ENCODE measurements at regions not wholly inside any gene's neighbourhood (a gene's known extent, or its start where the extent isn't known, plus 50 kb on each side); places are given as distances from the start of the nearest gene placed in this dataset.
"Not testable (repeated sequence)": the region's sequence is repeated elsewhere in the genome, so short reads cannot be mapped to it uniquely, and the experiment has no call there.

DNA sequence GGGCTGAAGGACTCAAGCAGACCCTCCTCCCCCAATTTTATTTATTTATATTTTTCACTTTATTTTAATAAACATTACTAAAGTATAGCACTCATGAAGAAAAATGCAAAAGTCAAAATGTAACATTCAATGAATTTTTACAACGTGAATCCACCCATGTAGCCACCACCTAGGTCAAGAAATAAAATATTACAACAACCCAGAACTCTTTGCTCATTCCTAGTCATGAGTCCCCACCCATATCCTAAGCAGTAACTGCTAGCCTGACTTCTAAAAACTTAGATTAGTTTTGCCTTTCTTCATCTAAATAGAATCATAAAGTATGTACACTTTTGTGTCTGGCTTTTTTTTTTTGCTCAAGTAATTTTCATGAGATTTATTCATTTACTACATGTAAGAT is 86.9 kb upstream of the CRY1 start:
- Histone ChIP-seq H3K36me3 (ENCODE audit: control insufficient read depth, insufficient read depth, low read length) (no peaks in the 10 kb centered on the region), H3K9me3 (ENCODE audit: control insufficient read depth, low read length) (no peaks in the 10 kb centered on the region), H3K9ac (ENCODE audit: low read length) (no peak overlapping the region), H3K4me3 (ENCODE audit: low read length) (no peak overlapping the region), H3K4me1 (ENCODE audit: control insufficient read depth, insufficient read depth, low read length) (no peaks in the 10 kb centered on the region), H3K27me3 (ENCODE audit: control insufficient read depth, insufficient read depth, low read length) (no peaks in the 10 kb centered on the region)

DNA sequence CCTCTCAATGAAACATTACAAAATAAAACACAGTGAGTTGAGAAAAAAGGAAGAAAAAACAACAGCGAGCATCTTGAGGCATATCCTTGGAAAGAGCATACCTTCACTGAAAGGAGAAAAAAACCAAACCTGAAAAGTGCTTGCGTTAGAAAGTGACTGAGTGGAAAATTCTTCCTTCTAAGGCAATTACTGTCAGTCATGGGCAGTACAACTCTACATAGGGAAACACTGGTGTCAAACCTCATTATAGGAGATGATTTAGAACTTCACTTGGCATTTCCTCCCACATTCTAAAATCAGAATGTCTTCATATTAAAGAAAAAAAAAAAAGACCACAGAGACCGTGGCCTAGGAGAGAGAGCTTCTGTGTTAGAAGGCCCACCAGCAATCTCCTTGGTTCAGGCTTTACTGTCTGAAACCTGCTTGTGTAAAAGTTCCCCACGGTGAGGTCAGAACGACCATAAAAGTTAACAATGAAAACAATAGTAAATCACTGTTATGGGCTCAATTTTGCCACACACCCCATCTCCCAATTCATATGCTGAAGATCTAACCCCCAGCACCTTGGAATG is 91.1 kb upstream of the CRY1 start:
- H3K27me3 ChIP-seq (ENCODE audit: control insufficient read depth, insufficient read depth, low read length), result no peaks in the 10 kb centered on the region
- no peaks in the 10 kb centered on the region for H3K4me1 ChIP-seq (ENCODE audit: control insufficient read depth, insufficient read depth, low read length)
- no peak overlapping the region for H3K4me3 ChIP-seq (ENCODE audit: low read length)
- no peaks in the 10 kb centered on the region for H3K36me3 ChIP-seq (ENCODE audit: control insufficient read depth, insufficient read depth, low read length)
- no peak overlapping the region for H3K9ac ChIP-seq (ENCODE audit: low read length)
- H3K9me3 ChIP-seq (ENCODE audit: control insufficient read depth, low read length), result no peaks in the 10 kb centered on the region

DNA sequence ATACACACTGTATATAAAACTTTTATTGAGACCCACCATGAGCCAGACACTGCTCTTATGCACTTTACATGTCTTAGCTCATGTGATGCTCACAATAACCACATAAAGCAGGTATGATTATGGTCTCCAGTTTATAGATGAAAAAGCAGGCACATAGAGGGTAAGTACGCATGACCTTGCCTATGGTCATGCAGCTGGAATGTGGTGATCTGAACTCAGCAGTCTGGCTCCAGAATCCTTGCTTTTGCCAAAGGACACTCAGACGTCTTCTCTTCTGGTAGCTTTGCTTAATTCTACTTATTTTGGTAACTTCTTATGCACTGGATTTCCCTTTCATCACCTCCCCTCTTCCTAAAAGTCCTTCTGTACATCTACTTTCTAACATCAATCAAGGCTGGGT is 103.3 kb upstream of the CRY1 start:
- Histone ChIP-seq H3K4me1 (ENCODE audit: control insufficient read depth, insufficient read depth, low read length) (no peaks in the 10 kb centered on the region), H3K9me3 (ENCODE audit: control insufficient read depth, low read length) (no peaks in the 10 kb centered on the region), H3K27me3 (ENCODE audit: control insufficient read depth, insufficient read depth, low read length) (no peaks in the 10 kb centered on the region), H3K9ac (ENCODE audit: low read length) (no peak overlapping the region), H3K36me3 (ENCODE audit: control insufficient read depth, insufficient read depth, low read length) (no peaks in the 10 kb centered on the region), H3K4me3 (ENCODE audit: low read length) (no peak overlapping the region)

DNA sequence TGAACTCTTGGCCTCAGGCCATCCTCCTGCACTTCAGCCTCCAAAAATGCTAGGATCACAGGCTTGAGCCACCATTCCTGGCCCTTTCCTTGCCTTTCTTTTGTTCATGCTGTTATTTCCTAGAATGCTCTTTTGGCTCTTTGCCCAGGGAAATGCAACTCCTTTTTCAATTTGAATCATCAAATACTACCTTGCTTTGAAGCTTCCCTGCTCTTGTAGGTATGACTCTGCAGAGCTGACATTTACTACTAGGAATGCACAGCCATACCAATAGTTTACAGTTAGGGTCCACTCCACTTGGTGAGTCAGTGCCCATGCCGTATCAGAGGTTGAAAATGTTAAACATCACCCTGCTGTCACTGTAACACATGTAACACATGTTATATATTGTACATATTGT is 107.0 kb upstream of the CRY1 start:
- H3K9me3 ChIP-seq (ENCODE audit: control insufficient read depth, low read length), result no peaks in the 10 kb centered on the region
- H3K27me3 ChIP-seq (ENCODE audit: control insufficient read depth, insufficient read depth, low read length), result no peaks in the 10 kb centered on the region
- no peaks in the 10 kb centered on the region for H3K36me3 ChIP-seq (ENCODE audit: control insufficient read depth, insufficient read depth, low read length)
- no peak overlapping the region for H3K9ac ChIP-seq (ENCODE audit: low read length)
- no peaks in the 10 kb centered on the region for H3K4me1 ChIP-seq (ENCODE audit: control insufficient read depth, insufficient read depth, low read length)
- H3K4me3 ChIP-seq (ENCODE audit: low read length), result no peak overlapping the region

DNA sequence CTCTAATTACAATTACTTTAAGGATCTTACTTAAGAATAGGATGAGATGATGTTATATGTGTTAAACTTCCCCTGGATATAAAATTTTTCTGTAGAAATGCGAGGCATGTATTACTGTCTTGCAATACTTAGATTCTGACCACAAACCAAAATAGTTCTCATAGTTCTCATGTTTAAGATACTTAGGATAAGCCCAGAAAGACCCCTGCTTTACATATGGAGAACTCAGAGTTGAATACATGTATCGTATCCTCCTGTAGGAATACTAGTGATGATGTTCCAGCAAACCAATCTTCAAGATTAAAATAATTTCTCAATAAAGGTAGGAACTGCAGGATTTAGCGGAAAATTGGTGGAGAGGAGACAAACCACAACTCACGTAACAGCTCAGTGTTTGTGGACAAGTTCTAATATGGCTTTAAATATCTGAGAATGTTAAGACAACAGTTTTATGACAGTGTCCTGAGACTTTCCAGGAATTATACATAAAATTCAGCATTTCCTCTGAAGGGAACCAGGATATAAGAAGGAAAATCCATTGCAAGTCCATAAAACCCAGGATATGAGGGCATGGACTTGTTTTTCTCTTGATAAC is 114.7 kb upstream of the CRY1 start:
- Histone ChIP-seq H3K27me3 (ENCODE audit: control insufficient read depth, insufficient read depth, low read length) (no peaks in the 10 kb centered on the region), H3K36me3 (ENCODE audit: control insufficient read depth, insufficient read depth, low read length) (no peaks in the 10 kb centered on the region), H3K9me3 (ENCODE audit: control insufficient read depth, low read length) (no peaks in the 10 kb centered on the region), H3K4me1 (ENCODE audit: control insufficient read depth, insufficient read depth, low read length) (no peaks in the 10 kb centered on the region), H3K9ac (ENCODE audit: low read length) (no peak overlapping the region), H3K4me3 (ENCODE audit: low read length) (no peak overlapping the region)

DNA sequence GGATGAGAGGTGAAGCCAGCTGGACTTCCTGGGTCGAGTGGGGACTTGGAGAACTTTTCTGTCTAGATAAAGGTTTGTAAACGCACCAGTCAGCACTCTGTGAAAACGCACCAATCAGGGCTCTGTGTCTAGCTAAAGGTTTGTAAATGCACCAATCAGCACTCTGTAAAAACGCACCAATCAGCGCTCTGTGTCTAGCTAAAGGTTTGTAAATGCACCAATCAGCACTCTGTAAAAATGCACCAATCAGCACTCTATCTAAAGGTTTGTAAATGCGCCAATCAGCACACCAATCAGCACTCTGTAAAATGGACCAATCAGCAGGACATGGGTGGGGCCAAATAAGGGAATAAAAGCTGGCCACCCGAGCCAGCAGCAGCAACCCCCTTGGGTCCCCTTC is 116.4 kb upstream of the CRY1 start:
- H3K4me3 ChIP-seq (ENCODE audit: low read length); H3K4me1 ChIP-seq (ENCODE audit: control insufficient read depth, insufficient read depth, low read length); H3K27me3 ChIP-seq (ENCODE audit: control insufficient read depth, insufficient read depth, low read length); H3K9me3 ChIP-seq (ENCODE audit: control insufficient read depth, low read length); H3K36me3 ChIP-seq (ENCODE audit: control insufficient read depth, insufficient read depth, low read length); H3K9ac ChIP-seq (ENCODE audit: low read length): not testable (repeated sequence)

DNA sequence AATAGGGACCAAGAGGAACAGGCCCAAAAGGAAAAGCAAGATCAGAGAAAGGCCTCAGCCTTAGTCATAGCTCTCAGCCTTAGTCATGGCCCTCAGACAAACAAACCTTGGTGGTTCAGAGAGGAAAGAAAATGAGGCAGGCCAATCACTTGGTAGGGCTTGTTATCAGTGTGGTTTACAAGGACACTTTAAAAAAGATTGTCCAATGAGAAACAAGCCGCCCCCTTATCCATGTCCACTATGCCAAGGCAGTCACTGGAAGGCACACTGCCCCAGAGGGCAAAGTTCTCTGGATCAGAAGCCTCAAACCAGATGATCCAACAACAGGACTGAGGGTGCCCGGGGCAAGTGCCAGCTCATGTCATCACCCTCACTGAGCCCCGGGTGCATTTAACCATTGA is 121.0 kb upstream of the CRY1 start:
- not testable (repeated sequence) for H3K36me3 ChIP-seq (ENCODE audit: control insufficient read depth, insufficient read depth, low read length); H3K9me3 ChIP-seq (ENCODE audit: control insufficient read depth, low read length); H3K9ac ChIP-seq (ENCODE audit: low read length); H3K4me1 ChIP-seq (ENCODE audit: control insufficient read depth, insufficient read depth, low read length); H3K27me3 ChIP-seq (ENCODE audit: control insufficient read depth, insufficient read depth, low read length); H3K4me3 ChIP-seq (ENCODE audit: low read length)

DNA sequence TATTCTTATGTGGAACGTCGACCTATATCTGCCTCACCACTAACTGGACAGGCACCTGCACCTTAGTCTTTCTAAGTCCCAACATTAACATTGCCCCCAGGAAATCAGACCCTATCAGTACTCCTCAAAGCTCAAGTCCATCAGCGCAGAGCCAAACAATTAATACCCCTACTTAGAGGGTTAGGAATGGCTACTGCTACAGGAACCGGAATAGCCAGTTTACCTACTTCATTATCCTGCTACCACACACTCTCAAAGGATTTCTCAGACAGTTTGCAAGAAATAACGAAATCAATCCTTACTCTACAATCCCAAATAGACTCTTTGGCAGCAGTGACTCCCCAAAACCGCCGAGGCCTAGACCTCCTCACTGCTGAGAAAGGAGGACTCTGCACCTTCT is 123.1 kb upstream of the CRY1 start:
- H3K36me3 ChIP-seq (ENCODE audit: control insufficient read depth, insufficient read depth, low read length); H3K27me3 ChIP-seq (ENCODE audit: control insufficient read depth, insufficient read depth, low read length); H3K9ac ChIP-seq (ENCODE audit: low read length); H3K9me3 ChIP-seq (ENCODE audit: control insufficient read depth, low read length); H3K4me1 ChIP-seq (ENCODE audit: control insufficient read depth, insufficient read depth, low read length); H3K4me3 ChIP-seq (ENCODE audit: low read length): not testable (repeated sequence)

DNA sequence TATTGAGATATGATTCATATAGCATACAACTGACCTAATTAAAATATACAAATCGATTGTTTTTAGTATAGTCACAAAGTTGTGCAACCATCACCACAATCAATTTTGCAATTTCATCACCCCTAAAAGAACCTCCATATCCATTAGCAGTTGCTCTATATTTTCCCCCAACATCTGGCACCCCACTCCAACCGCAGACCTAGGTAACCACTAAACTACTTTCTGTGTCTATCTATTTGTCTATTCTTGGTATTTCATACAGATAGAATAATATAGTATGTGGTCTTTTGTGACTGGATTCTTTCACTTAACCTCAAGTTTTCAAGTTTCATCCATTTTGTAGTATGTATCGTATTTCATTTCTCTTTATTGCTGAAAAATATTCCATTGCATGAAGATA is 126.0 kb upstream of the CRY1 start:
- Histone ChIP-seq H3K4me3 (ENCODE audit: low read length) (no peak overlapping the region), H3K27me3 (ENCODE audit: control insufficient read depth, insufficient read depth, low read length) (no peaks in the 10 kb centered on the region), H3K4me1 (ENCODE audit: control insufficient read depth, insufficient read depth, low read length) (no peaks in the 10 kb centered on the region)

DNA sequence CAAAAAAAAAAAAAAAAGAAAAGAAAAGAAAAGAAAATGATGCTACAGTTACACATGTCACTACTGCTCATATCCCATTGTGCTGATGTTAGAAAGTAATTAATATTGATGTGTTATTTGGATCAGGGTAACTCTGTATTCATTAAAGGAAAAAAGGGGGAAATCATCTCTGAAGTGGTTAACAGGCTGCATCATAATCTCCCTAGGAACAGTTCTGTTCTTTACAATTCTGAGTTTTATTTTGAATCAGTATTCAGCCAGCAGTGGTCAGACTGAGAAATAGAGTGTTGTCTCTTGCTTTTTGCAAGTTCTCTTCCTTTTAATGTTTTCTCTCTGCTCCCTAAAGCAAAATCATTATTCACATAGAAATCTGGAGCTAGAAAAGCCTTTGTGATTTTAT is 128.6 kb upstream of the CRY1 start:
- Histone ChIP-seq H3K27me3 (ENCODE audit: control insufficient read depth, insufficient read depth, low read length) (no peaks in the 10 kb centered on the region), H3K4me3 (ENCODE audit: low read length) (no peak overlapping the region), H3K36me3 (ENCODE audit: control insufficient read depth, insufficient read depth, low read length) (no peaks in the 10 kb centered on the region), H3K4me1 (ENCODE audit: control insufficient read depth, insufficient read depth, low read length) (no peaks in the 10 kb centered on the region), H3K9me3 (ENCODE audit: control insufficient read depth, low read length) (no peaks in the 10 kb centered on the region), H3K9ac (ENCODE audit: low read length) (no peak overlapping the region)

More for the DNA sequence above, 126.0 kb upstream of the CRY1 start:
- Histone ChIP-seq H3K9ac (ENCODE audit: low read length) (no peak overlapping the region), H3K9me3 (ENCODE audit: control insufficient read depth, low read length) (no peaks in the 10 kb centered on the region), H3K36me3 (ENCODE audit: control insufficient read depth, insufficient read depth, low read length) (no peaks in the 10 kb centered on the region)

DNA sequence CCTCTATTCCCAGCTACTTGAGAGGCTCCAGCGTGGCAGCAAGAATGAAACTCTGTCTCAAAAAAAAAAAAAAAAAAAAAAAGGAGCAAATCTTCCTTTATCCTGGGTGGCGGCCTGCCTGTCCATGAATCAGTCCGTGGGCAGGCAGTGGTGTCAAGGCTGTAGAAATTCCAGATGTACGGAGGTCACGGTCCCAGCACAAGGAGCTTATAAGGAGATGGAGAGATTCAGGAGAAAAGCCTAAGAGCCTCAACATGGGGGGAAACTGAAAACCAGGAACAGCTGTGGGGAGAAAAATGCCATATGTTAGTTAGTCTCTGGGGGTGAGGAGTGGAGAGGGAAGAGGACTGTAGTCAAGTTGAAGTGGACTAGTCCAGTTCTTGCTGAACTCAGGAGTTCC is 130.5 kb upstream of the CRY1 start:
- no peaks in the 10 kb centered on the region for H3K9me3 ChIP-seq (ENCODE audit: control insufficient read depth, low read length)
- H3K36me3 ChIP-seq (ENCODE audit: control insufficient read depth, insufficient read depth, low read length), result no peaks in the 10 kb centered on the region
- H3K9ac ChIP-seq (ENCODE audit: low read length), result no peak overlapping the region
- no peaks in the 10 kb centered on the region for H3K27me3 ChIP-seq (ENCODE audit: control insufficient read depth, insufficient read depth, low read length)
- H3K4me3 ChIP-seq (ENCODE audit: low read length), result no peak overlapping the region
- no peaks in the 10 kb centered on the region for H3K4me1 ChIP-seq (ENCODE audit: control insufficient read depth, insufficient read depth, low read length)

DNA sequence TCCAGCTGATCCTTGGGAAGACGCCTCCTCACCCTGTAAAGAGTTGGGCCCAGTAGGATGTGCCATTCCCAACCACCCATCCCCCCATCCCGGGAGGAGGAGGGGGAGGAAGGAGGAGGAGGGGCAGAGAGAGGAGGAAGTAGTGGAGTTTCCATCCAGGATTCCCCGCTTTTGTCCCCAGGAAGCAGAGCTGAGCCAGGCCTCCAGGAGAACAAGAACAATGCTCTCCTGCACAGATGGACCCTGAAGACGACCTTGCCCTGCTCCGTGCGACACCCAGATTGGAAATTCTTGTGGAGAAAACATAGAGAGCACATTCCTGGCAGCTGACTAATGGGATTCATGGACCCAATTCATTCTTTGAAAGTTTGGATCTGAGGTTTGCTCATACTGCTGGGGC is 132.3 kb upstream of the CRY1 start:
- Histone ChIP-seq H3K4me1 (ENCODE audit: control insufficient read depth, insufficient read depth, low read length) (no peaks in the 10 kb centered on the region), H3K9ac (ENCODE audit: low read length) (no peak overlapping the region), H3K9me3 (ENCODE audit: control insufficient read depth, low read length) (no peaks in the 10 kb centered on the region), H3K27me3 (ENCODE audit: control insufficient read depth, insufficient read depth, low read length) (no peaks in the 10 kb centered on the region), H3K36me3 (ENCODE audit: control insufficient read depth, insufficient read depth, low read length) (no peaks in the 10 kb centered on the region), H3K4me3 (ENCODE audit: low read length) (no peak overlapping the region)

DNA sequence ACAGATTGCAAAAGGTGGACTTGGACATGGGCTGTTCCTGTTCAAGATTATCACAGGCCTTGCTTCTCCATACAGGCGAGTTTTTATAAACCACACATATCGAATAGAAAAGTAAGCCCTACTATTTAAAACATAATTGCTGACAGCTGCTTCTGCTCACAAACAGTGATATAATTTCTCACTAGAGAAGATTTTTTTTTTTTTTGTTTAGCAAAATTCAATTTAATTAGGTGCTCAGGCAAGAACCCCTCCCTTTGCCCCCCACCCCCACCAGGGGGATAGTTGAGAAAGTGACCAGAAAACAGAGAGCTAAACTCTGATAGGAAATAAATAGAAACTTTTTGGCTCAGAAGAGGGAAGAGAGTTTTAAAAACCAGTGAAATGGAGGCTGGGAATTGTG is 132.8 kb upstream of the CRY1 start:
- Histone ChIP-seq H3K9ac (ENCODE audit: low read length) (no peak overlapping the region), H3K4me3 (ENCODE audit: low read length) (no peak overlapping the region), H3K27me3 (ENCODE audit: control insufficient read depth, insufficient read depth, low read length) (no peaks in the 10 kb centered on the region), H3K36me3 (ENCODE audit: control insufficient read depth, insufficient read depth, low read length) (no peaks in the 10 kb centered on the region), H3K4me1 (ENCODE audit: control insufficient read depth, insufficient read depth, low read length) (no peaks in the 10 kb centered on the region), H3K9me3 (ENCODE audit: control insufficient read depth, low read length) (no peaks in the 10 kb centered on the region)

Measured in mucosa of stomach (tissue), 1 donor.